ENCODE measurements at regions not wholly inside any gene's neighbourhood (a gene's known extent, or its start where the extent isn't known, plus 50 kb on each side); places are given as distances from the start of the nearest gene placed in this dataset.
A peak's percentile ranks its signal among the peaks of the same experiment; 100 is the strongest.

- Histone ChIP-seq H2AFZ (ENCODE audit: low read length) (no peak overlapping the region), H3K79me2 (ENCODE audit: insufficient read depth, low read depth, low read length) (no peaks in the 10 kb centered on the region), H3K4me1 (ENCODE audit: insufficient read depth, low read length, poor library complexity, severe bottlenecking) (peaks cover 10% of the 10 kb centered on the region), H3K4me2 (ENCODE audit: low read length) (no peak overlapping the region), H3K36me3 (ENCODE audit: insufficient read depth, low read length) (peaks cover 10% of the 10 kb centered on the region), H3K9me2 (ENCODE audit: insufficient read depth, low read length) (no peaks in the 10 kb centered on the region), H4K20me1 (ENCODE audit: insufficient read depth, low read length) (no peaks in the 10 kb centered on the region), H3K4me3 (ENCODE audit: low read depth, low read length, poor library complexity, severe bottlenecking) (no peak overlapping the region), H3K9me3 (ENCODE audit: low read length) (peaks cover 71% of the 10 kb centered on the region), H3K27ac (ENCODE audit: low read depth, low read length, poor library complexity, severe bottlenecking) (no peak overlapping the region)
- ChIA-PET POLR2A (interaction anchor here (1.3 kb wide), 1 partner anchor 10 kb away, joined by 3 read pairs; no protein-coding TSS in a partner anchor), CTCF (ENCODE audit: unreplicated experiment) (no interaction called here)
- no TSS peak for BruUV-seq (replicated peaks)
- TF ChIP-seq CTCF (conservative IDR thresholded peaks at IDR 0.05; ENCODE audit: low read length) (no peak), EZH2phosphoT487 (IDR thresholded peaks at IDR 0.05; ENCODE audit: borderline replicate concordance, low read depth, low read length) (no peak)
- DNase-seq (ENCODE audit: low spot score) = no peak
- intact Hi-C loops (cut with micrococcal nuclease; ENCODE audit: unreplicated experiment) = no loop called here
Measured at GRCh38 chr18:8928847-8929780, 173.4 kb upstream of the NDUFV2 start.

GRCh38 chr18:8930990-8931616, 171.4 kb upstream of the NDUFV2 start:
- intact Hi-C loops (cut with micrococcal nuclease; ENCODE audit: unreplicated experiment) = no loop called here
- peaks cover 10% of the 10 kb centered on the region for H3K36me3 ChIP-seq (ENCODE audit: insufficient read depth, low read length)
- no peak overlapping the region for H3K27ac ChIP-seq (ENCODE audit: low read depth, low read length, poor library complexity, severe bottlenecking)
- TF ChIP-seq CTCF (conservative IDR thresholded peaks at IDR 0.05; ENCODE audit: low read length) = no peak
- H3K4me1 ChIP-seq (ENCODE audit: insufficient read depth, low read length, poor library complexity, severe bottlenecking) = peaks cover 10% of the 10 kb centered on the region
- no peaks in the 10 kb centered on the region for H4K20me1 ChIP-seq (ENCODE audit: insufficient read depth, low read length)
- no TSS peak for BruUV-seq (replicated peaks)
- CTCF ChIA-PET (ENCODE audit: unreplicated experiment) = no interaction called here
- H3K79me2 ChIP-seq (ENCODE audit: insufficient read depth, low read depth, low read length) = no peaks in the 10 kb centered on the region
- POLR2A ChIA-PET = interaction anchor here (1.2 kb wide), 1 partner anchor 53 kb away, joined by 3 read pairs; no protein-coding TSS in a partner anchor
- H2AFZ ChIP-seq (ENCODE audit: low read length) = peak overlapping the region; percentile 73
- no peaks in the 10 kb centered on the region for H3K9me2 ChIP-seq (ENCODE audit: insufficient read depth, low read length)
- peaks cover 66% of the 10 kb centered on the region for H3K9me3 ChIP-seq (ENCODE audit: low read length)
- DNase-seq (ENCODE audit: low spot score) = peak; percentile 34
- H3K4me3 ChIP-seq (ENCODE audit: low read depth, low read length, poor library complexity, severe bottlenecking) = no peak overlapping the region
- H3K4me2 ChIP-seq (ENCODE audit: low read length) = peak overlapping the region; percentile 31

GRCh38 chr18:8932866-8933265, 169.6 kb upstream of the NDUFV2 start:
- no peak overlapping the region for H3K4me3 ChIP-seq (ENCODE audit: low read depth, low read length, poor library complexity, severe bottlenecking)
- POLR2A ChIA-PET = interaction anchor here (1.6 kb wide), 1 partner anchor 11 kb away, joined by 4 read pairs; no protein-coding TSS in a partner anchor
- BruUV-seq (replicated peaks) = no TSS peak
- peaks cover 10% of the 10 kb centered on the region for H3K36me3 ChIP-seq (ENCODE audit: insufficient read depth, low read length)
- CTCF ChIA-PET (ENCODE audit: unreplicated experiment) = no interaction called here
- H3K9me2 ChIP-seq (ENCODE audit: insufficient read depth, low read length) = no peaks in the 10 kb centered on the region
- peaks cover 51% of the 10 kb centered on the region for H3K9me3 ChIP-seq (ENCODE audit: low read length)
- no peak for DNase-seq (ENCODE audit: low spot score)
- no peaks in the 10 kb centered on the region for H4K20me1 ChIP-seq (ENCODE audit: insufficient read depth, low read length)
- intact Hi-C loops (cut with micrococcal nuclease; ENCODE audit: unreplicated experiment) = no loop called here
- H3K4me2 ChIP-seq (ENCODE audit: low read length) = no peak overlapping the region
- TF ChIP-seq EZH2phosphoT487 (IDR thresholded peaks at IDR 0.05; ENCODE audit: borderline replicate concordance, low read depth, low read length) = no peak
- no peak for TF ChIP-seq CTCF (conservative IDR thresholded peaks at IDR 0.05; ENCODE audit: low read length)
- no peaks in the 10 kb centered on the region for H3K79me2 ChIP-seq (ENCODE audit: insufficient read depth, low read depth, low read length)
- H3K4me1 ChIP-seq (ENCODE audit: insufficient read depth, low read length, poor library complexity, severe bottlenecking) = peaks cover 14% of the 10 kb centered on the region
- no peak overlapping the region for H2AFZ ChIP-seq (ENCODE audit: low read length)
- H3K27ac ChIP-seq (ENCODE audit: low read depth, low read length, poor library complexity, severe bottlenecking) = no peak overlapping the region

Measured in OCI-LY7 (cell line).